ENCODE measurements at regions not wholly inside any gene's neighbourhood (a gene's known extent, or its start where the extent isn't known, plus 50 kb on each side); places are given as distances from the start of the nearest gene placed in this dataset.
"Not testable (repeated sequence)": the region's sequence is repeated elsewhere in the genome, so short reads cannot be mapped to it uniquely, and the experiment has no call there.

DNA sequence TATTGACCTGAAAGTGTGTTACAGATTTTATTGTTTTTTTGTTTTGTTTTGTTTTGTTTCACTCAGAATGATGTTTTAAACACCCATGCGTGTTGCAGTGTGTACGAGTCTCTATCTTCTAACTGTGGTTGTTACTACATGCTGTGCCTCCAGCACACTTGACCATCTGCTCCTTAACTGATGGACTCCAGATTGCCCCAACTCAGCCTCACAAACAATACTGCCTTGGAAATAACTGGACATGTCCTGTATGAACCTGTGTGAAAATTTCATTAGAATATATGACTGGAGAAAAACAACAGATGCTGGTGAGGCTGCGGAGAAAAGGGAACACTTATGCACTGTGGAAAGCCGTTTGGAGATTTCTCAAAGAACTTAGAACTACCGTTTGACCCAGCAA, 68.7 kb upstream of the HAND1 start:
- no peak for DNase-seq (ENCODE audit: low spot score)

DNA sequence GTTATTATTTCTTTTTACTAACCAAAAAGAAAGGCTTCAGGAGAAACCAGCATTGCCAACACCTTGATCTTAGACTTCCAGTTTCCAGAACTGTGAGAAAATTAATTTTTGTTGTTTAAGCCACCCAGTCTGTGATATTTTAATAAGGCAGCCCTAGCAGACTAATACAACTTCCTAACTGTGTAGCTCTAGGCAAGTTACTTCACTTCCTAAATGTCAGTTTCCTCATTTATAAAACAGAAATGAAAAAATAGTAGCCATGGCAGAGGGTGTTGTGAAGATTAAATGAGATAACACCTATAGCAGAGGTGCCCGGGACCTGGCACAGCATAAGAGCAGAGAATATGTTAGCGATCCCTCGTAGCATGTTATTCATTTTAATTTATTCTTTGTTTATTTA, 66.6 kb upstream of the HAND1 start:
- DNase-seq (ENCODE audit: low spot score): no peak

- DNase-seq (ENCODE audit: low spot score): no peak
These were observed 65.4 kb upstream of the HAND1 start for GRCh38 chr5:154543380-154543779.

GRCh38 chr5:154542581-154542980, 64.6 kb upstream of the HAND1 start:
- peak; percentile 29 for DNase-seq (ENCODE audit: low spot score)

DNA sequence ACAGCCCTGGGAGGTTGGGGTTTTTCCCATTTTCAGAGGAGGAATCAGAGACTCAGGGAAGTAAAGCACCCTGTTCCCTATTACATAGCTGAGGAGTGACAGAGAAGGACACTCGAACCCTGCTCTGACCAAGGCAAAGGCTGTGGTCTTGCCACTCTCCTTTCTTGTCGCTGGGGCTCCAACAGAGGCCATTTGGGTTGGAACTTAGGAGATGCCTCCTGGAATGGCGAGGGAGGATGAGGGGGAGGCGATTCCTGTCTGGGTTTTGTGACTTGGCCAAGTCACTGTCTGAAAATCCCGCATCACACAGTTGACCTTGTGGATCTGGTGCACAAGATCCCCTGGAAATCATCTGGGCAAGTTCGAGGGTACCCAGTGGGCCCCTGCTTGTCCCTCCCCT, 64.0 kb upstream of the HAND1 start:
- no peak for DNase-seq (ENCODE audit: low spot score)

DNA sequence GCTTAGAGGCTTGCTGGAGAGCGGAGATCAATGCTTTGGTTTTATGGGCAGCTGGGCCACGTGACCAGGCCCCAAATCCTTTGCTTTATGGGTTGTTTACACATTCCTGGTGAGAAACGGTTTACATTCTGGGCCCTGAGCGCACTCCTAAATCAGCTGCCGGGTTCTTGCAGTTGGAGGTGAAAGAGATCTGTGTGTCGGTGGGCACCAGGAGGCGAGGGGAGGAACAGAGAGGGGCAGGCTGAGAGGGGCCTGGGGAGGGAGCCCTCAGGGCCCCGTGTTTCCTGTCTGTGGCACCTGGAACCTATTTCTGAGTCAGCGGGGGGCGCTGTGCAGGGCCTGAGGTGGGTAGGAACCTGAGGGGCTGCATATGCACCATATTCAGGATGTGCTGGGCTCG, 63.5 kb upstream of the HAND1 start:
- DNase-seq (ENCODE audit: low spot score): no peak

DNA sequence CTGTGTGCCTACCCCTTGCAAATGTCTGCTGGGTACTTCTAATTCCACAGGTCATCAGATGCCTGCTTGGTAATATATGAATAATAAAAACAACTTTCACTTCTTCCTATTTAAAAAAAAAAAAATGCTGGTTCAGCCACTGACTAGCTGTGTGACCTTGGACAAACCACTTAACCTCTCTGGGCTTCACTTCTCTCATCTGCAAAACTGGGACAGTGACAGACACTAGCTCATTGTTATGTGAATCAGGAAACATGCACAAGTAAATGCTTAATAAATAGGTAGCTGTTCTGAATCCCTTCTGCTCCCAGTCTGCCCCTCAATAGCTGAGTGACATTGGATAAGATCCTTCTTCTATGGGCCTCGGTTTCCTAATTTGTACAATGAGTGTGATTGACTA, 62.6 kb upstream of the HAND1 start:
- DNase-seq (ENCODE audit: low spot score): no peak

- no peak for DNase-seq (ENCODE audit: low spot score)
These were observed 60.5 kb upstream of the HAND1 start for GRCh38 chr5:154538492-154538891.

DNA sequence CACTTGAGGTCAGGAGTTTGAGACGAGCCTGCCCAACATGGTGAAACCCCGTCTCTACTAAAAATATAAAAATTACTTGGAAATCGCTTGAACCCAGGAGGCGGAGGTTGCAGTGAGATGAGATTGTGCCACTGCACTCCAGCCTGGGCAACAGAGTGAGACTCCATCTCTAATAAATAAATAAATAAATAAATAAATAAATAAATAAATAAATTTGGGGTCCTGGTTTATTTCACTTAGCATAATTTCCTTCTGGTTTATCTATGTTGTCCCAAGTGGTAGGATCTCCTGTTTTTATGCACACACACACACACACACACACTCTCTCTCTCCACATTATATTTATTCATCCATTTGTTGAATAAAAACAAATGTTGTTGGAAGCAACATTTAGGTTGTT, 58.4 kb upstream of the HAND1 start:
- DNase-seq (ENCODE audit: low spot score): not testable (repeated sequence)

GRCh38 chr5:154535535-154535934, 57.5 kb upstream of the HAND1 start:
- DNase-seq (ENCODE audit: low spot score): no peak

- no peak for DNase-seq (ENCODE audit: low spot score)
These were observed 56.5 kb upstream of the HAND1 start for GRCh38 chr5:154534457-154535050.

DNA sequence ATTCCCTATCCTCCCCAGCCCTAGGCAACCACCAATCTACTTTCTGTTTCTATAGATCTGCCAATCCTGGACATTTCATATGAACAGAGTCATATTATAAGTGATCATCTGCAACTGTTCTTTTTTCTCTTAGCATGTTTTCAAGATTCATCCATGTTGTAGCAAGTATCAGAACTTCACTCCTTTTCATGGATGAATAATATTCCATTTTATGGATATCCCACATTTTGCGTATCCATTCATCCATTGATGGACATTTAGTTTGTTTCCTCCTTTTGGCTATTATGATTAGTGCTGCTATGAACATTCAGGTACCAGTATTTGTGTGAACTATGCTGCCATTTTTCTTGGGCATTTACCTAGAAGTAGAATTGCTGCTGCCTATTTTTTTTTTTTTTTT, 51.3 kb upstream of the HAND1 start:
- DNase-seq (ENCODE audit: low spot score): no peak

DNA sequence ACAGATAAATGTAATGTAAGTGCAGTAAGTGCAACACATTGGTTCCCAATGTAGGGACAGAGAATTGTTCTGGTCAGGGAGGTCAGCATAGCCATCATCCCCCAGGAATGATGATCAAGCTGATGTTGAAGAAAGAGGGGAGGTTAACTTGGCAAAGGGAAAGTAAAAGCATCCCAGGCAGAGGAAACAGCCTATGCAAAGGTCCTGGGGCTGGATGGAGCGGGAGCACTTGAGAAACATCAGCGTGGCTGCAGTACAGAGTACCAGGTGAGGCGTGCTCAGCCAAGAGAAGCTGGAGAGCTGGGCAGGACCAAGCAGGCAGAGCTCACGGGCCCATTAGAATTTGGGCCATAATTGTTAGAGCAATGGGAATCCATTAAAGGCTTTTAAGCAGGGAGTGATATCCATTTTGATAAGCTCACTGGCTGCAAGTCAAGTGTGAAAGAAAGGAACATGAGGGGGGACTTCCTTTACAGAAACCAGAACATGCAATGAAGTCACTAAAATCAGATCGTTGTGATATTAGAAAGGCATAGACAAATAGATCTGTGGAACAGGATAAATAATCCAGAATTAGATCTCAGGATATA, 50.1 kb upstream of the HAND1 start:
- no peak for DNase-seq (ENCODE audit: low spot score)

Data from AG08395 (cell line).